HepG2 (cell line): ENCODE measurements at regions not wholly inside any gene's neighbourhood (a gene's known extent, or its start where the extent isn't known, plus 50 kb on each side); places are given as distances from the start of the nearest gene placed in this dataset.

Experiments used
- CAMTA2 ChIP-seq: sonication (generic); formaldehyde crosslinking; IDR thresholded peaks from 2 replicates; pipeline ENCODE4 v1.4.0; 2020; ENCODE audit warnings: mild to moderate bottlenecking, missing genetic modification reagents, borderline replicate concordance
- ELF1 ChIP-seq: sonication (generic); formaldehyde crosslinking; IDR thresholded peaks from 2 replicates; pipeline ENCODE4 v1.4.0; 2020; ENCODE audit warnings: missing genetic modification reagents
- HNF4G ChIP-seq, 2 experiments: sonication (generic) in 1 of 2; formaldehyde crosslinking in 1 of 2; IDR thresholded peaks; 2 replicates each; pipeline versions ENCODE4 v1.4.0 to v1.6.1; 2011 to 2020; ENCODE audit warnings: borderline replicate concordance in 2 of 2, low read depth in 2 of 2, mild to moderate bottlenecking in 2 of 2, low read length in 1 of 2, missing genetic modification reagents in 1 of 2, moderate library complexity in 1 of 2
- HNRNPH1 ChIP-seq: fragments of 200-400 bp; formaldehyde crosslinking; optimal IDR thresholded peaks from 2 replicates; pipeline ENCODE3; 2017; ENCODE audit warnings: mild to moderate bottlenecking, low read depth, low read length
- NBN ChIP-seq: fragments of 450-650 bp; conservative IDR thresholded peaks from 2 replicates; pipeline ENCODE4 v1.6.1; 2017
- RAD51 ChIP-seq: fragments of 450-650 bp; IDR thresholded peaks from 2 replicates; pipeline ENCODE4 v1.6.1; 2016; ENCODE audit warnings: borderline replicate concordance
- RARG ChIP-seq: sonication (generic); formaldehyde crosslinking; IDR thresholded peaks from 2 replicates; pipeline ENCODE4 v1.4.0; 2020; ENCODE audit warnings: low read depth, mild to moderate bottlenecking, missing genetic modification reagents
- SYNCRIP ChIP-seq: fragments of 200-400 bp; formaldehyde crosslinking; IDR thresholded peaks from 2 replicates; pipeline ENCODE4 v1.6.1; 2018; ENCODE audit warnings: mild to moderate bottlenecking, low read depth, low read length; ENCODE audit not compliant: insufficient read depth
- TCF7 ChIP-seq: sonication (generic); IDR thresholded peaks from 2 replicates; pipeline ENCODE4 v1.6.1; 2016; ENCODE audit warnings: antibody characterized with exemption, low read depth
- TP53 ChIP-seq: sonication (generic); formaldehyde crosslinking; conservative IDR thresholded peaks from 2 replicates; pipeline ENCODE4 v1.4.0; 2020; ENCODE audit warnings: missing genetic modification reagents
- ZNF12 ChIP-seq: sonication (generic); formaldehyde crosslinking; IDR thresholded peaks from 2 replicates; pipeline ENCODE4 v1.5.0; 2020; ENCODE audit warnings: missing genetic modification reagents
- ZNF136 ChIP-seq: sonication (generic); formaldehyde crosslinking; IDR thresholded peaks from 2 replicates; pipeline ENCODE4 v1.8.1; 2022; ENCODE audit warnings: low read depth, mild to moderate bottlenecking, moderate library complexity, missing genetic modification reagents
- ZNF224 ChIP-seq: sonication (generic); formaldehyde crosslinking; IDR thresholded peaks from 2 replicates; pipeline ENCODE4 v1.5.0; 2020; ENCODE audit warnings: mild to moderate bottlenecking, missing genetic modification reagents
- ZNF230 ChIP-seq: sonication (generic); formaldehyde crosslinking; IDR thresholded peaks from 2 replicates; pipeline ENCODE4 v1.4.0; 2020; ENCODE audit warnings: mild to moderate bottlenecking, missing genetic modification reagents
- ZNF546 ChIP-seq: sonication (generic); formaldehyde crosslinking; conservative IDR thresholded peaks from 2 replicates; pipeline ENCODE4 v1.8.1; 2023; ENCODE audit warnings: mild to moderate bottlenecking, missing genetic modification reagents
- ZNF761 ChIP-seq: sonication (generic); formaldehyde crosslinking; conservative IDR thresholded peaks from 2 replicates; pipeline ENCODE4 v1.4.0; 2020; ENCODE audit warnings: mild to moderate bottlenecking, missing genetic modification reagents
- TF ChIP-seq, protein P1 (sequence below): sonication (generic); formaldehyde crosslinking; IDR thresholded peaks from 2 replicates; pipeline ENCODE4 v1.4.0; 2020; ENCODE audit warnings: mild to moderate bottlenecking, missing genetic modification reagents
- TF ChIP-seq, protein P2 (sequence below): fragments of 450-650 bp; IDR thresholded peaks from 2 replicates; pipeline ENCODE4 v1.6.1; 2016
- TF ChIP-seq, protein P3 (sequence below): sonication (generic); formaldehyde crosslinking; IDR thresholded peaks from 2 replicates; pipeline ENCODE4 v1.4.0; 2020; ENCODE audit warnings: mild to moderate bottlenecking, missing genetic modification reagents, borderline replicate concordance
- TF ChIP-seq, protein P4 (sequence below): sonication (generic); formaldehyde crosslinking; IDR thresholded peaks from 2 replicates; pipeline ENCODE4 v1.5.0; 2020; ENCODE audit warnings: mild to moderate bottlenecking, missing genetic modification reagents, moderate library complexity
- TF ChIP-seq, protein P5 (sequence below): sonication (generic); formaldehyde crosslinking; IDR thresholded peaks from 2 replicates; pipeline ENCODE4 v1.4.0; 2020; ENCODE audit warnings: mild to moderate bottlenecking, missing genetic modification reagents

DNA sequence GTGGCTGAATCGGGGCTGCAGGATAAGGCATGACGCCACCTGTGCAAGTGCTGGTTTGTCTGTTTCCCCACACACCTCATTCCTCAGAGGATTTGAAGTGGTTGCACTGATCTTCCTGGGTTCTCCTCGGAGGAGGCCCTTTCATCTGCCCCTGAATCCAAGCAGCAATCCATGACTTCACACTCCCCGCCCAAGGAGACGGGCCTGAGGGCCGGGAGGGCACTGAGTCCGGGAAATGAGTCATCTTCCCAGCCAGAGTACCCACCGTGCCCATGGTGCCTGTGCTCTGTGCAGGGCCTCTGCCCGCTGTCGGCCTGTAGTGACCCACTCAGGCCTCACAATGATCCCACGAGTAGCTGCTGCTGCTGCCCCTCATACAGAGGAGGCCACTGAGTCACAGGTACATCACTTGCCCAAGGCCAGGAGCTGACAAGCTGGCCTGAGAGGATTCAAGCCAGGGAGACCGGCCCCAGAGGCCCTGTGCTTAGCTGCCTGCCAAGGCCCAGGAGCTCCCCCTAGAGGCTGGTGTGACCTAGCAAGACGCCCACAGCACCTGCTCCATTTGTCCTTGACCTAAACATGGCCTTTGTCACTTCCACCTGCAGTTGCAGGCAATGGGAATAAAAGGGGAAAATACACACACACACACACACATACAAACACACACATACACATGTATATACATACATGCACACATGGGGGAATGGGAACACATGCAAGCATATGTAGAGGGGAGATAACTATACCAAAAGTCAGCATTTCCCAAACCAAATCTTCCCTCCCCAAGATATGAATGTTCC is 240.0 kb downstream of the C16orf95 start (continued):
- TF ChIP-seq HNF4G (IDR thresholded peaks at IDR 0.05; ENCODE audit: borderline replicate concordance, low read depth, low read length) = no peak
- no peak for TF ChIP-seq HNF4G (CRISPR knock-in tag; IDR thresholded peaks at IDR 0.05; ENCODE audit: borderline replicate concordance, low read depth)
- TF ChIP-seq HNRNPH1 = no peak
- TF ChIP-seq TP53 (CRISPR knock-in tag) = no peak
- TF ChIP-seq, protein P1, sequence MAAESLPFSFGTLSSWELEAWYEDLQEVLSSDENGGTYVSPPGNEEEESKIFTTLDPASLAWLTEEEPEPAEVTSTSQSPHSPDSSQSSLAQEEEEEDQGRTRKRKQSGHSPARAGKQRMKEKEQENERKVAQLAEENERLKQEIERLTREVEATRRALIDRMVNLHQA (CRISPR knock-in tag) = no peak
- TF ChIP-seq, protein P2, sequence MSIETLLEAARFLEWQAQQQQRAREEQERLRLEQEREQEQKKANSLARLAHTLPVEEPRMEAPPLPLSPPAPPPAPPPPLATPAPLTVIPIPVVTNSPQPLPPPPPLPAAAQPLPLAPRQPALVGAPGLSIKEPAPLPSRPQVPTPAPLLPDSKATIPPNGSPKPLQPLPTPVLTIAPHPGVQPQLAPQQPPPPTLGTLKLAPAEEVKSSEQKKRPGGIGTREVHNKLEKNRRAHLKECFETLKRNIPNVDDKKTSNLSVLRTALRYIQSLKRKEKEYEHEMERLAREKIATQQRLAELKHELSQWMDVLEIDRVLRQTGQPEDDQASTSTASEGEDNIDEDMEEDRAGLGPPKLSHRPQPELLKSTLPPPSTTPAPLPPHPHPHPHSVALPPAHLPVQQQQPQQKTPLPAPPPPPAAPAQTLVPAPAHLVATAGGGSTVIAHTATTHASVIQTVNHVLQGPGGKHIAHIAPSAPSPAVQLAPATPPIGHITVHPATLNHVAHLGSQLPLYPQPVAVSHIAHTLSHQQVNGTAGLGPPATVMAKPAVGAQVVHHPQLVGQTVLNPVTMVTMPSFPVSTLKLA = peak; percentile 79
- TF ChIP-seq, protein P3, sequence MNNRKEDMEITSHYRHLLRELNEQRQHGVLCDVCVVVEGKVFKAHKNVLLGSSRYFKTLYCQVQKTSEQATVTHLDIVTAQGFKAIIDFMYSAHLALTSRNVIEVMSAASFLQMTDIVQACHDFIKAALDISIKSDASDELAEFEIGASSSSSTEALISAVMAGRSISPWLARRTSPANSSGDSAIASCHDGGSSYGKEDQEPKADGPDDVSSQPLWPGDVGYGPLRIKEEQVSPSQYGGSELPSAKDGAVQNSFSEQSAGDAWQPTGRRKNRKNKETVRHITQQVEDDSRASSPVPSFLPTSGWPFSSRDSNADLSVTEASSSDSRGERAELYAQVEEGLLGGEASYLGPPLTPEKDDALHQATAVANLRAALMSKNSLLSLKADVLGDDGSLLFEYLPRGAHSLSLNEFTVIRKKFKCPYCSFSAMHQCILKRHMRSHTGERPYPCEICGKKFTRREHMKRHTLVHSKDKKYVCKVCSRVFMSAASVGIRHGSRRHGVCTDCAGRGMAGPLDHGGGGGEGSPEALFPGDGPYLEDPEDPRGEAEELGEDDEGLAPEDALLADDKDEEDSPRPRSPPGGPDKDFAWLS = no peak
- TF ChIP-seq NBN = no peak
- TF ChIP-seq, protein P4, sequence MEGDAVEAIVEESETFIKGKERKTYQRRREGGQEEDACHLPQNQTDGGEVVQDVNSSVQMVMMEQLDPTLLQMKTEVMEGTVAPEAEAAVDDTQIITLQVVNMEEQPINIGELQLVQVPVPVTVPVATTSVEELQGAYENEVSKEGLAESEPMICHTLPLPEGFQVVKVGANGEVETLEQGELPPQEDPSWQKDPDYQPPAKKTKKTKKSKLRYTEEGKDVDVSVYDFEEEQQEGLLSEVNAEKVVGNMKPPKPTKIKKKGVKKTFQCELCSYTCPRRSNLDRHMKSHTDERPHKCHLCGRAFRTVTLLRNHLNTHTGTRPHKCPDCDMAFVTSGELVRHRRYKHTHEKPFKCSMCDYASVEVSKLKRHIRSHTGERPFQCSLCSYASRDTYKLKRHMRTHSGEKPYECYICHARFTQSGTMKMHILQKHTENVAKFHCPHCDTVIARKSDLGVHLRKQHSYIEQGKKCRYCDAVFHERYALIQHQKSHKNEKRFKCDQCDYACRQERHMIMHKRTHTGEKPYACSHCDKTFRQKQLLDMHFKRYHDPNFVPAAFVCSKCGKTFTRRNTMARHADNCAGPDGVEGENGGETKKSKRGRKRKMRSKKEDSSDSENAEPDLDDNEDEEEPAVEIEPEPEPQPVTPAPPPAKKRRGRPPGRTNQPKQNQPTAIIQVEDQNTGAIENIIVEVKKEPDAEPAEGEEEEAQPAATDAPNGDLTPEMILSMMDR (CRISPR knock-in tag) = peak; percentile 85
- no peak for TF ChIP-seq RARG
- TF ChIP-seq CAMTA2 (CRISPR knock-in tag) = no peak
- TF ChIP-seq ELF1 (CRISPR knock-in tag) = no peak
- no peak for TF ChIP-seq ZNF230 (CRISPR knock-in tag)
- TF ChIP-seq ZNF136 (CRISPR knock-in tag) = no peak
- TF ChIP-seq, protein P5, sequence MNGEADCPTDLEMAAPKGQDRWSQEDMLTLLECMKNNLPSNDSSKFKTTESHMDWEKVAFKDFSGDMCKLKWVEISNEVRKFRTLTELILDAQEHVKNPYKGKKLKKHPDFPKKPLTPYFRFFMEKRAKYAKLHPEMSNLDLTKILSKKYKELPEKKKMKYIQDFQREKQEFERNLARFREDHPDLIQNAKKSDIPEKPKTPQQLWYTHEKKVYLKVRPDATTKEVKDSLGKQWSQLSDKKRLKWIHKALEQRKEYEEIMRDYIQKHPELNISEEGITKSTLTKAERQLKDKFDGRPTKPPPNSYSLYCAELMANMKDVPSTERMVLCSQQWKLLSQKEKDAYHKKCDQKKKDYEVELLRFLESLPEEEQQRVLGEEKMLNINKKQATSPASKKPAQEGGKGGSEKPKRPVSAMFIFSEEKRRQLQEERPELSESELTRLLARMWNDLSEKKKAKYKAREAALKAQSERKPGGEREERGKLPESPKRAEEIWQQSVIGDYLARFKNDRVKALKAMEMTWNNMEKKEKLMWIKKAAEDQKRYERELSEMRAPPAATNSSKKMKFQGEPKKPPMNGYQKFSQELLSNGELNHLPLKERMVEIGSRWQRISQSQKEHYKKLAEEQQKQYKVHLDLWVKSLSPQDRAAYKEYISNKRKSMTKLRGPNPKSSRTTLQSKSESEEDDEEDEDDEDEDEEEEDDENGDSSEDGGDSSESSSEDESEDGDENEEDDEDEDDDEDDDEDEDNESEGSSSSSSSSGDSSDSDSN (CRISPR knock-in tag) = no peak
- TF ChIP-seq ZNF546 = no peak
- TF ChIP-seq ZNF761 = no peak
- no peak for TF ChIP-seq ZNF12 (CRISPR knock-in tag)
- no peak for TF ChIP-seq ZNF224 (CRISPR knock-in tag)
- TF ChIP-seq SYNCRIP = no peak
- TF ChIP-seq TCF7 = no peak
- TF ChIP-seq RAD51 = no peak
